GM12878 (cell line): ENCODE measurements at regions not wholly inside any gene's neighbourhood (a gene's known extent, or its start where the extent isn't known, plus 50 kb on each side); places are given as distances from the start of the nearest gene placed in this dataset.

Experiments used
- ATAC-seq: fragments of 200-7000 bp; cut with Tn5 transposase; 3 replicates; pipeline ENCODE4 v1.9.1; 2020; ENCODE audit warnings: mild to moderate bottlenecking, moderate library complexity
- BruUV-seq: library from RNA; stranded (reverse); fragments of 400-500 nt; replicated peaks from 2 replicates; lab custom pipeline; 2021; lab: Mats Ljungman, UMichigan
- CTCF ChIA-PET: fragments of 300-600 bp; sonication (Branson Sonifier 250); formaldehyde crosslinking; extraction: SDS; loops from one replicate; lab custom pipeline; 2021; ENCODE audit warnings: inconsistent platforms; lab: Yijun Ruan, JAX
- POLR2A ChIA-PET: fragments of 350-600 bp; formaldehyde crosslinking; extraction: SDS; loops from one replicate; lab custom pipeline; 2021; ENCODE audit warnings: inconsistent platforms; lab: Charles Lee
- RAD21 ChIA-PET: fragments of 300-600 bp; sonication (Branson Sonifier 250); formaldehyde crosslinking; loops from one replicate; lab custom pipeline; 2023; ENCODE audit warnings: antibody characterized with exemption; ENCODE audit not compliant: unreplicated experiment; lab: Charles Lee
- SMC1A ChIA-PET: fragments of 300-600 bp; sonication (Branson Sonifier 250); formaldehyde crosslinking; loops from one replicate; lab custom pipeline; 2023; ENCODE audit not compliant: unreplicated experiment, uncharacterized antibody; lab: Charles Lee
- DNase-seq: peaks from one replicate; pipeline ENCODE4 v3.0.0-alpha.2; 2011; ENCODE audit warnings: low read depth, low spot score
- FAIRE-seq: peaks from 3 replicates; lab custom pipeline; 2011; peaks lifted over from hg19 to GRCh38; lab: Jason Lieb, UNC
- H2AFZ ChIP-seq: 2 replicates; pipeline ENCODE4 v1.6.0; 2011; ENCODE audit warnings: low read depth, low read length, control low read depth; ENCODE audit not compliant: control insufficient read depth
- H3K27ac ChIP-seq: 2 replicates; pipeline ENCODE4 v1.5.1; 2011; ENCODE audit warnings: control low read depth; ENCODE audit not compliant: control insufficient read depth, insufficient read depth
- H3K27me3 ChIP-seq, 2 experiments: replicated peaks in 1 of 2; 2 replicates each; pipeline versions ENCODE4 v1.6.0 to v1.6.1; 2011; ENCODE audit warnings: low read length in 1 of 2; ENCODE audit not compliant: control insufficient read depth in 2 of 2, insufficient read depth in 2 of 2
- H3K36me3 ChIP-seq, 2 experiments: 2 replicates each; pipeline ENCODE4 v1.5.1; 2011; ENCODE audit warnings: low read length in 1 of 2; ENCODE audit not compliant: control insufficient read depth in 2 of 2, insufficient read depth in 2 of 2
- H3K4me1 ChIP-seq: 2 replicates; pipeline ENCODE4 v1.6.1; 2011; ENCODE audit warnings: mild to moderate bottlenecking, low read length, moderate library complexity, mixed read lengths; ENCODE audit not compliant: control insufficient read depth, insufficient read depth
- H3K4me2 ChIP-seq: 2 replicates; pipeline ENCODE4 v1.6.0; 2011; ENCODE audit warnings: control low read depth; ENCODE audit not compliant: control insufficient read depth, insufficient read depth
- H3K4me3 ChIP-seq: fragments of 200-600 bp; sonication (generic); 2 replicates; pipeline ENCODE4 v1.5.1; 2016
- H3K79me2 ChIP-seq: 2 replicates; pipeline ENCODE4 v1.6.0; 2011; ENCODE audit warnings: low read length; ENCODE audit not compliant: control insufficient read depth, insufficient read depth
- H3K9ac ChIP-seq: 2 replicates; pipeline ENCODE4 v1.8.0; 2011; ENCODE audit warnings: low read length, control low read depth, mixed read lengths; ENCODE audit not compliant: control insufficient read depth, insufficient read depth
- H3K9me3 ChIP-seq: replicated peaks from 3 replicates; pipeline ENCODE4 v1.5.1; 2011; ENCODE audit warnings: mild to moderate bottlenecking, low read length; ENCODE audit not compliant: control insufficient read depth, insufficient read depth
- H4K20me1 ChIP-seq: 2 replicates; pipeline ENCODE4 v1.6.0; 2011; ENCODE audit not compliant: control insufficient read depth, insufficient read depth
- CHD4 ChIP-seq: fragments of 200-600 bp; sonication (generic); IDR thresholded peaks from 2 replicates; pipeline ENCODE4 v1.6.1; 2016; ENCODE audit warnings: mild to moderate bottlenecking
- ETV6 ChIP-seq, 2 experiments: fragments of 450-650 bp in 1 of 2; IDR thresholded peaks in 1 of 2; conservative IDR thresholded peaks in 1 of 2; 2 replicates each; pipeline ENCODE4 v1.6.1; 2014; ENCODE audit warnings: antibody characterized with exemption in 1 of 2, borderline replicate concordance in 1 of 2, low read depth in 1 of 2, mild to moderate bottlenecking in 1 of 2, moderate library complexity in 1 of 2
- IKZF1 ChIP-seq: fragments of 450-650 bp; conservative IDR thresholded peaks from 2 replicates; pipeline ENCODE4 v1.6.1; 2017; ENCODE audit warnings: antibody characterized with exemption, mild to moderate bottlenecking
- IRF5 ChIP-seq: fragments of 450-650 bp; IDR thresholded peaks from 2 replicates; pipeline ENCODE4 v1.6.1; 2017; ENCODE audit warnings: borderline replicate concordance
- MXI1 ChIP-seq: fragments of 150-350 bp; IDR thresholded peaks from 2 replicates; pipeline ENCODE4 v1.6.1; 2011; ENCODE audit warnings: low read depth, mild to moderate bottlenecking, inconsistent platforms, low read length, improper control_type of control experiment
- RB1 ChIP-seq: fragments of 450-650 bp; formaldehyde crosslinking; IDR thresholded peaks from 2 replicates; pipeline ENCODE4 v1.6.1; 2017; ENCODE audit warnings: mild to moderate bottlenecking, borderline replicate concordance
- RCOR1 ChIP-seq: conservative IDR thresholded peaks from 2 replicates; pipeline ENCODE4 v1.6.1; 2012; ENCODE audit warnings: low read depth, low read length, improper control_type of control experiment
- RELA ChIP-seq: fragments of 450-650 bp; IDR thresholded peaks from 2 replicates; pipeline ENCODE4 v1.8.0; 2014; ENCODE audit warnings: borderline replicate concordance; ENCODE audit not compliant: partially characterized antibody
- RUNX3 ChIP-seq: IDR thresholded peaks from 2 replicates; pipeline ENCODE4 v1.6.1; 2012; ENCODE audit warnings: low read length, inconsistent platforms
- WGBS: methylation state at CpG from one replicate; pipeline ENCODE4 v1.1.6; 2016; ENCODE audit warnings: low lambda C conversion rate; ENCODE audit not compliant: insufficient replicate concordance, insufficient coverage; ENCODE audit errors: missing lambda C conversion rate; 5-methylcytosine and 5-hydroxymethylcytosine counted together
- in situ Hi-C: fragments of 300-500 bp; cut with MboI; formaldehyde crosslinking; loops from 9 replicates; pipeline ENCODE4 v1.14.3; 2018; ENCODE audit warnings: mixed read lengths
- intact Hi-C: fragments of 100-400 bp; cut with micrococcal nuclease; formaldehyde crosslinking; loops from one replicate; pipeline ENCODE4 v1.14.2; 2022; ENCODE audit not compliant: unreplicated experiment

- TF ChIP-seq IRF5 (no peak), RELA (no peak), MXI1 (no peak), ETV6 (conservative IDR thresholded peaks at IDR 0.05 in 1 of 2, IDR thresholded peaks at IDR 0.05 in 1 of 2; ENCODE audit: borderline replicate concordance in 1 of 2, low read depth in 1 of 2) (no peak), IKZF1 (no peak)
- TF ChIP-seq, all 136 proteins: peak for 0
Measured at GRCh38 chr3:56980798-56981390, 79.6 kb upstream of the SPATA12 start (continued).

GRCh38 chr3:56980243-56980642 is 80.2 kb upstream of the SPATA12 start:
- no TSS peak for BruUV-seq
- Histone ChIP-seq H3K79me2 (no peaks in the 10 kb centered on the region), H3K27me3 (no peaks in the 10 kb centered on the region), H2AFZ (no peak overlapping the region), H3K4me1 (no peaks in the 10 kb centered on the region), H3K4me2 (no peak overlapping the region), H3K9ac (no peak overlapping the region), H3K4me3 (no peak overlapping the region), H3K36me3 (no peaks in the 10 kb centered on the region), H3K9me3 (no peaks in the 10 kb centered on the region), H4K20me1 (no peaks in the 10 kb centered on the region), H3K27ac (no peak overlapping the region)
- WGBS, result 34% methylated on average over 5 of the region's 5 CpGs
- RAD21 ChIA-PET, result interaction anchor here (1.2 to 2.8 kb wide), 2 partner anchors 10 to 181 kb away, joined by 3 to 7 read pairs; no protein-coding TSS in a partner anchor
- CTCF ChIA-PET, result interaction anchor here (0.6 to 1.6 kb wide), 7 partner anchors 9 to 640 kb away, joined by 3 to 5 read pairs (median 3); partner anchors contain the start of gene ARHGEF3
- FAIRE-seq (no peak), ATAC-seq (no peak), DNase-seq (no peak)
- POLR2A ChIA-PET, result no interaction called here
- in situ Hi-C loops (no loop called here), intact Hi-C loops (no loop called here)
- SMC1A ChIA-PET, result interaction anchor here (2.4 kb wide), 1 partner anchor 8 kb away, joined by 9 read pairs; no protein-coding TSS in a partner anchor
- TF ChIP-seq RUNX3 (peak; percentile 11; the same call in 1 of the 2 replicates), RB1 (no peak), RCOR1 (no peak), CHD4 (no peak)
